ENCODE measurements at regions not wholly inside any gene's neighbourhood (a gene's known extent, or its start where the extent isn't known, plus 50 kb on each side); places are given as distances from the start of the nearest gene placed in this dataset.

DNA sequence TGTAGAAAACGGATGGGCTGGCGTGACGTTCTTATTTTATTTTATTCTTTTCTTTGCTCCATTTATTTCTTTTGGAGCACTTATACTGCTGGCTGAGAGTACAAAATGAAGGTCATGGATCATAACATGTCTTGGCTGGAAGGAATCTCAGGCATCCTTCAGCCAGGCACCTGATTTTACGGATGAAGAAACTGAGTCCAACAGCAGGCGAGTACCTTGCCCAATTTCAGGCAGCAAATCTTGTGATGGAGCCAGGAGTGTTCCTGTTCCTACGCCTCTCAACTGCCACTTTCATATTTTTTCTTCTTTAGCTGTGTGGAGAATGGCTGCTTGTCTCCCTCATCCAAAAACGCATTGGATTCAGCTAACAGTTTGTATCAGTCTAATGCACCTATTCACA, 332.1 kb upstream of the IGFBP7 start:
- peaks cover 5% of the 10 kb centered on the region for H3K9me3 Mint-ChIP-seq
- H3K27me3 Mint-ChIP-seq: no peaks in the 10 kb centered on the region
- no peak overlapping the region for H3K4me3 Mint-ChIP-seq
- no peak overlapping the region for H3K27ac Mint-ChIP-seq (ENCODE audit: low read depth)
- ATAC-seq (replicated peaks; ENCODE audit: extremely low read depth, poor library complexity, severe bottlenecking) (no peak), DNase-seq (ENCODE audit: low spot score in 2 of 2) (no peak)
- H3K36me3 Mint-ChIP-seq (ENCODE audit: insufficient read depth): no peaks in the 10 kb centered on the region
- H3K4me1 Mint-ChIP-seq: no peaks in the 10 kb centered on the region

DNA sequence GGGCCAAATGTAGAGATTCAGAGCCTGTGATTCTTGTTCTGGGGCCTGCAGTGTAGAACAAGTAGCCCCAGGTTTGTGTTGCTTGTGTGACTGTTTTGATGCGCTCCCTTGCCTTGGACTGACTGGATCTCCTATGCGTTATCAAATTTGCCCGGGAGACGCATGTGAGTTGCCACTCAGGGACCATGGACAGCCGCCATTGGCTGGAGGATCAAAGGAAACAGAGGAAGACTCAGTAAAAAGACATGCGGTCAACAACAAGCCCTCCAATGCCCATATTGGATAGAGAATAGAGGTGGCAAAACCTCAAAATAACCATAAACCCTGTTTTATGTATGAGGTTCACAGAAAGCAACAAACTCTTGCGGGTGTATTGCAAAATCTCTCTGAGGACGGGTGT, 327.5 kb upstream of the IGFBP7 start:
- peaks cover 12% of the 10 kb centered on the region for H3K9me3 Mint-ChIP-seq
- no peak for DNase-seq (ENCODE audit: low spot score in 2 of 2)
- H3K4me3 Mint-ChIP-seq: no peak overlapping the region
- no peak overlapping the region for H3K27ac Mint-ChIP-seq (ENCODE audit: low read depth)
- no peak for ATAC-seq (replicated peaks; ENCODE audit: extremely low read depth, poor library complexity, severe bottlenecking)
- H3K36me3 Mint-ChIP-seq (ENCODE audit: insufficient read depth): no peaks in the 10 kb centered on the region
- no peaks in the 10 kb centered on the region for H3K27me3 Mint-ChIP-seq
- no peaks in the 10 kb centered on the region for H3K4me1 Mint-ChIP-seq

DNA sequence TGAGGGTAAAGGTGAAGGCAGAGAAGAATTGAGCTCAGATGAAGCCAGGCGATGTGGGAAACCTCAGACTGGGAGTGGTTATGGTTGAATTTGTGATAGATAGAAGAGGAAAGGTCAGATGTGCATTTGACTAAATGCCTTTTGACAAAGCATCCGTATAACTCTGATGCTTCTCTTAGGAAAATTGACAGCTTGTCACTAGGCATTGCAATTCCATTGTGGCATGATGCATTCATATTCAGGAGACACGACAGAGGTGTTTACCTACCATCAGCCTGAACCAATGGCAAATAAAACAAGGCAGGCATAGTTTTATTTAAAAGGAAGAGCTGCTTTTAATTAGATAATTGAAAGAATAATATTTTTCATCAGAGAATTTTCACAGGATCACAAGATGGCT, 325.1 kb upstream of the IGFBP7 start:
- DNase-seq (ENCODE audit: low spot score in 2 of 2) (no peak), ATAC-seq (replicated peaks; ENCODE audit: extremely low read depth, poor library complexity, severe bottlenecking) (no peak)
- H3K27me3 Mint-ChIP-seq: no peaks in the 10 kb centered on the region
- no peak overlapping the region for H3K27ac Mint-ChIP-seq (ENCODE audit: low read depth)
- H3K9me3 Mint-ChIP-seq: peaks cover 16% of the 10 kb centered on the region
- H3K36me3 Mint-ChIP-seq (ENCODE audit: insufficient read depth): no peaks in the 10 kb centered on the region
- H3K4me3 Mint-ChIP-seq: no peak overlapping the region
- no peaks in the 10 kb centered on the region for H3K4me1 Mint-ChIP-seq

DNA sequence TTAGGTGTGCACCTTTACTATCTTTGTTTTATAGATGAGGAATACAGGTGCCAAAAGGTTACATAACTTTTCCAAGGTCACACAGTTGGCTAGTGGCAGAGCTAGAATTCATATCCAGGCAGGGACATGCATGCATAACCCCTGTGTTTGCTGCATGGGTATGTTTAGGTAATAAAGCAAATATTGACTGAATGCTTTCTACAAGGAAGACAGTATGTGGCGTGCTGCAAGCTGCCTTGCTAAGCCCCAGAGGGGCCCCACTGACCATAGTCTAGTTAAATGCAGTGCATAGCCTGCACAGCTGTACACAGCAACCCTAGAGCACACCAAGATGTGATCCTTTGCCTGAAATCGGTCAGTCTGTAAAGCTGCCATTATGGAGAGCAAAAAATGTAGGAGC, 320.5 kb upstream of the IGFBP7 start:
- no peak overlapping the region for H3K4me3 Mint-ChIP-seq

DNA sequence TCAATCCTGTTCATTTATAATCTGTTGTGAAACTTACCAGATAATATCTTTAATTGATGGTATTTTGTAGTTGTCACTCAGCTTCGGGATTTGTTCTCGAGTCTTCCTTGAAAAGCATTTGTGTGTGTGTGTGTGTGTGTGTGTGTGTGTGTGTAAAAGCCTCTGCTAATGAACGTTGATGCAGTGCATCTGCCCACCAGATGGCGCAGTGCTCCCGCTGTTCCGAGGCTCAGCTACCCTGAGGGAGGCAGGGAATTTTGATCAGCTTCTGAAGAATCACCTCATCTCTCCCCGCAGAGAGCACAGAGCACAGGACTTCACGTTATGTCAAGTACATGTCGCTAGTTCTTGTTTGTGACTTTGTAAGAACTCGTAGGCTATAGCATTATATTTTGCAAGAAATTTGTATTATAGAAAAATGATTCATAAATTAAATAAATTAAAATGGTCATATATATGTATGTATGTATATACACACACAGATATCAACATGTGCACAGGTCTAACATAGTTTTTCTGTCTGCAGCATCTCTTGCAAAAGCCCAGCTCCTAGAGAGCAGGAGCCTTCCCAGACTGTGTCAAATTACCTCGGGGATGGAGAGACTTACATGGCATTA, 316.7 kb upstream of the IGFBP7 start:
- Mint-ChIP-seq H3K9me3 (peaks cover 15% of the 10 kb centered on the region), H3K4me3 (no peak overlapping the region), H3K36me3 (ENCODE audit: insufficient read depth) (no peaks in the 10 kb centered on the region), H3K27me3 (no peaks in the 10 kb centered on the region), H3K27ac (ENCODE audit: low read depth) (no peak overlapping the region), H3K4me1 (no peaks in the 10 kb centered on the region)
- no peak for DNase-seq (ENCODE audit: low spot score in 2 of 2)
- ATAC-seq (replicated peaks; ENCODE audit: extremely low read depth, poor library complexity, severe bottlenecking): no peak

More for the DNA sequence above, 320.5 kb upstream of the IGFBP7 start:
- H3K36me3 Mint-ChIP-seq (ENCODE audit: insufficient read depth): no peaks in the 10 kb centered on the region
- no peak for DNase-seq (ENCODE audit: low spot score in 2 of 2)
- peaks cover 19% of the 10 kb centered on the region for H3K9me3 Mint-ChIP-seq
- no peak for ATAC-seq (replicated peaks; ENCODE audit: extremely low read depth, poor library complexity, severe bottlenecking)
- H3K27ac Mint-ChIP-seq (ENCODE audit: low read depth): no peak overlapping the region
- H3K27me3 Mint-ChIP-seq: no peaks in the 10 kb centered on the region
- no peaks in the 10 kb centered on the region for H3K4me1 Mint-ChIP-seq

DNA sequence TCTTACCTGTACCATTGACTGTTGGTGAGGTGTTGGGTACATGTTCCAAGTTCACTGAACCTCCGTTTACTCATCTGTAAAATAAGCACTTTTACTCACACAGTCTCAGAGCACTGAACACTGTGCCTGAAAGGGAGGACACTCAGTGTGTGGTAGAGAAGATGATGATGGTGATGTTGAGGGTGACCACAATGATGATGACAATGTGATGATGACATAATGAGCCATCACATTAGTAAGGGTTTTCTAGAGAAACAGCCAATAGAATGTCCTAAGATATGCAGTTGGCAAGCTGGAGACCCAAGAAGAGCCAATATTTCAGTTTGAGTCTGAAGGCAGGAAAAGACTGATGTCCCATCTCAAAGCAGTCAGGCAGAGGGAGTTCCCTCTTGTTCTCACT, 315.4 kb upstream of the IGFBP7 start:
- Mint-ChIP-seq H3K27ac (ENCODE audit: low read depth) (no peak overlapping the region), H3K4me1 (no peaks in the 10 kb centered on the region), H3K4me3 (no peak overlapping the region), H3K27me3 (no peaks in the 10 kb centered on the region), H3K36me3 (ENCODE audit: insufficient read depth) (no peaks in the 10 kb centered on the region), H3K9me3 (peaks cover 11% of the 10 kb centered on the region)
- ATAC-seq (replicated peaks; ENCODE audit: extremely low read depth, poor library complexity, severe bottlenecking): no peak
- no peak for DNase-seq (ENCODE audit: low spot score in 2 of 2)

DNA sequence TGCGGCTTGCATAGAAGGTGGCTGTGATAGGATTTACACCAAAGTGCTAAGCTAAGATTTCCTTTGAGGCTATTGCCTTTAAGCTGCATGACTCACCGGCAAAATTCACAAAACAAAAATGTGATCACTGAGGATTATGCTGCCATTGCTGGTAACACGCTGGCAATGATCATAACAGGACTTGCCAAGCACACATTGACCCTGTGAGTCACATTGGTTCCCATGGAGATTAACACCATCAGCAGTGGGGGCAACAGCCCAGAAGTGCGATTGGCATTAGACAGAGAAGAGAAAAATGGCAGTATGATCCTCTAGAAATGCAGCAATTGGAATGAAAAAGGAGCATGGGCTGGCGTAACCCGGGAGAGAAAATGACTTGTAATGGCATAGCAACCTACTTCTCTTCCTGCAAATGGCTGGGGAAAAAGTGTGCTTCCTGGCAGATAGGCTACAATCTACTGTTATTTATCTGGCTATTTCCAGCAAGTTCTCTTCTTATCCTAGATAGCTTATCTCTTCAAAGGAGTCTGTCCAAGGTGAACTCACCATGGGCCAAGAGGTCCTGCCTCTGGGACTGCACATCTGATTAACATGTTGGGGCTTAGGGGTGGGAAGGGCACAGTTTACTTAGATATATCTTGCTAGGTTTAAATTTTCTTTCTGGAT, 314.2 kb upstream of the IGFBP7 start:
- Mint-ChIP-seq H3K36me3 (ENCODE audit: insufficient read depth) (no peaks in the 10 kb centered on the region), H3K9me3 (peaks cover 7% of the 10 kb centered on the region), H3K4me1 (no peaks in the 10 kb centered on the region), H3K27me3 (no peaks in the 10 kb centered on the region), H3K27ac (ENCODE audit: low read depth) (no peak overlapping the region), H3K4me3 (no peak overlapping the region)
- no peak for DNase-seq (ENCODE audit: low spot score in 2 of 2)
- ATAC-seq (replicated peaks; ENCODE audit: extremely low read depth, poor library complexity, severe bottlenecking): no peak

DNA sequence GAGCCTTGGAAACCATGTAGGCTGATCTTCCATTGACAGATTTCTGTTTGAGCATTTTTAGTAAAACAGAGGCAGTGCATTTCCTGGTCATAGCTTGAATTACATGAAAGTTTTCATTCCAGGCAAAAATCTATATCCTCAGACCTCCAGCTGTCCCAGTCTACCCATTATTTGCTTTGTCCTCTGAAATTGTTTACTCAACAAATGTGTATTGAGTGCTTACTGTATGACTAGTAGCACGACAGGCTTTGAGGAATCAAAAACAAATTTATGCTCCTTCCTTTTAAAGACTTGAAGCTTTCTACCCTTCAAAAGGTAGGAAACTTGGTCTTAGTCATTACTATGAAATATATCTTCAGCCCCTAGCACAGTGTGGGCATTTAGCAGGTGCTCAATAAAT, 307.9 kb upstream of the IGFBP7 start:
- Mint-ChIP-seq H3K27me3 (no peaks in the 10 kb centered on the region), H3K36me3 (ENCODE audit: insufficient read depth) (no peaks in the 10 kb centered on the region), H3K27ac (ENCODE audit: low read depth) (no peak overlapping the region)

DNA sequence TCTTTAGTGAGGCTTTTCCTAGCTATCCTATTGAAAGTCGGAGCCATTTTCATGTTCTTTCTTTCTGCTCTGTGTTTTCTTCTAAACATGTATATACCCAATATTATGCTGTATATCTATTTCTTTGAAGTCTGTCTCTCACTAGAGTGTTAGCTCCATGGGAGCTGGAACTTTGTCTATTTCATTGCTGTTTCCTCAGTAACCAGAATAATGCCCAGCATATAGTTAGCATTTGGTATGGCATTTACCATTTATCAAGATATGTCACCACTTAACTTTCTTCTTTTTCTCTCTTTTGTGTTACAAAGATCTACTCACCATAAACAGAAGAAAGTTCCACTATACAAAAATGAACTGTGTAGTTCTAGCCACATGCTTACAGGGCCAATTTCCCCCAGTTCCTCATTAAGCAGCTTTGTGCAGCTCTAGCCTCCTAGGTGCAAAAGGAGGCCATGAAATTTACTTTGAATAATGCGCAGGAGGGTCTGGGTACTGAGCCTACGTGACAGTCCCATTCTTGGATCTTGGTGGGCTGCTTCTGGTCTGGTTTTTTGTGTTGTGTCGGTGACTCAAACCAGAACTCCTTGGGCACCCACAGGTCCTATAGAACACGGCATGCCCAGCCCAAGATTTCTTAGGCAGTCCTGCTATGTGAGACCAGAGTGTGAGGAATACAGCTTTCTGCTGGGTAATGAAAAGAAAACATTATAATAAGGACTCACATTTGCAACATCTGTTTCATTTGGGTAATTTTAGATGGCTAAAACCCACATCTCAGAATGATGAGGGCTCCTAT, 302.3 kb upstream of the IGFBP7 start:
- no peak overlapping the region for H3K27ac Mint-ChIP-seq (ENCODE audit: low read depth)
- no peaks in the 10 kb centered on the region for H3K36me3 Mint-ChIP-seq (ENCODE audit: insufficient read depth)
- H3K4me1 Mint-ChIP-seq: no peaks in the 10 kb centered on the region
- DNase-seq (ENCODE audit: low spot score in 2 of 2): no peak
- H3K9me3 Mint-ChIP-seq: no peaks in the 10 kb centered on the region
- no peak overlapping the region for H3K4me3 Mint-ChIP-seq
- ATAC-seq (replicated peaks; ENCODE audit: extremely low read depth, poor library complexity, severe bottlenecking): no peak
- no peaks in the 10 kb centered on the region for H3K27me3 Mint-ChIP-seq

More for the DNA sequence above, 307.9 kb upstream of the IGFBP7 start:
- DNase-seq (ENCODE audit: low spot score in 2 of 2): no peak
- ATAC-seq (replicated peaks; ENCODE audit: extremely low read depth, poor library complexity, severe bottlenecking): no peak
- no peak overlapping the region for H3K4me3 Mint-ChIP-seq
- no peaks in the 10 kb centered on the region for H3K9me3 Mint-ChIP-seq
- no peaks in the 10 kb centered on the region for H3K4me1 Mint-ChIP-seq

DNA sequence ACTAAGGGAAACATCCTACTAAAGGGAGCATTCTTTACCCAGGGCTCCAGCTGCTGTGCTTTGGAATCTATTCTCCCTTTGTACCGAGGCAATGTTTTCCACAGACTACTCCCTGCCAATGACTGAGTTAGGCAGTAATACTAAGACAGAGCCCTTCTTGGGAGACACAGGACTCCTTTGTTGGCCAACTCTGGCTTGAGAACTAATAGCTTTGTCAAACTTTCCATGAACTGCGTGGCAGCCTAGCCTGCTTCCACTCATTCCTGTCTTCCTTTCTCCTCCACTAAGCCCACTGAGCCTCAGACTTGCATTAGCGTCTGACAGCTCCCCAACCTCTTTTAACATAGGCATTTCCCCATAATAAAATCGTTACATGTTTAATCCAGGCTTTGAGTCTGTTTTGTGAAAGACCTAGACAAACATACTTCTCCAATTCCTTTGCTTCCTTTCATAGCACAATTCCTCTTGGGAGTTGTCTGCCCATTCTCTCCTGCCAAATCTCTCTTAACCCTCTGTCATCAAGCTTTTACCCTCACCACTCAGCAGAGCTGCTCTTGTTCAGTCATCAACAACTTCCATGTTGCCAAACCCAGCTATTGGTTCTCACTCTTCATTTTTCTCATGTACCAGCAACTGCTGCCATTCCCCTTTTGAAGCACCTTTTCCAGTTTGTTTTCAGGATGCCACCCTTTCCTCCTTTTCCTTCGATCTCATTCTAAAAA, 300.3 kb upstream of the IGFBP7 start:
- ATAC-seq (replicated peaks; ENCODE audit: extremely low read depth, poor library complexity, severe bottlenecking) (no peak), DNase-seq (ENCODE audit: low spot score in 2 of 2) (no peak)
- Mint-ChIP-seq H3K4me3 (no peak overlapping the region), H3K27me3 (no peaks in the 10 kb centered on the region), H3K36me3 (ENCODE audit: insufficient read depth) (no peaks in the 10 kb centered on the region), H3K4me1 (no peaks in the 10 kb centered on the region), H3K9me3 (no peaks in the 10 kb centered on the region), H3K27ac (ENCODE audit: low read depth) (no peak overlapping the region)

DNA sequence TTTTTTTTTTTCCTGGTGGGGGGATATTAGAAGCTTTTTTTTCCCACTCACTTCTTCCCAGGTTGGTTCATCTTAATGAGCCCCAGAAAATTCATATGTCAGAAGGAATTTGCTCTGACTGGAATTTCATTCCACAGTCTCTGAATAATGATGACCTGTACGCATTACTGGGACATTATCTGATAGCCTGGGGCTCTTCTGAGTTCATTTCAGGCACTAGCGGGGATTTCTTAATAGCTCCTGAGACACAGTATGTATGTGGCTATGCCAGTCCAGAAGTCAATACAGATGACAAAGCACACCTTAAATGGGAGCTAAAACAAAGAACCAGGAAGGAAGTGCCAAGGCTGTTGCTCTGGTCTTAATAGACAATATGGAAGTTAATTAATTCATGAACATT, 295.2 kb upstream of the IGFBP7 start:
- DNase-seq (ENCODE audit: low spot score in 2 of 2) (no peak), ATAC-seq (replicated peaks; ENCODE audit: extremely low read depth, poor library complexity, severe bottlenecking) (no peak)
- H3K27ac Mint-ChIP-seq (ENCODE audit: low read depth): no peak overlapping the region
- no peaks in the 10 kb centered on the region for H3K4me1 Mint-ChIP-seq
- H3K4me3 Mint-ChIP-seq: no peak overlapping the region
- H3K27me3 Mint-ChIP-seq: no peaks in the 10 kb centered on the region
- H3K36me3 Mint-ChIP-seq (ENCODE audit: insufficient read depth): no peaks in the 10 kb centered on the region
- peaks cover 7% of the 10 kb centered on the region for H3K9me3 Mint-ChIP-seq

DNA sequence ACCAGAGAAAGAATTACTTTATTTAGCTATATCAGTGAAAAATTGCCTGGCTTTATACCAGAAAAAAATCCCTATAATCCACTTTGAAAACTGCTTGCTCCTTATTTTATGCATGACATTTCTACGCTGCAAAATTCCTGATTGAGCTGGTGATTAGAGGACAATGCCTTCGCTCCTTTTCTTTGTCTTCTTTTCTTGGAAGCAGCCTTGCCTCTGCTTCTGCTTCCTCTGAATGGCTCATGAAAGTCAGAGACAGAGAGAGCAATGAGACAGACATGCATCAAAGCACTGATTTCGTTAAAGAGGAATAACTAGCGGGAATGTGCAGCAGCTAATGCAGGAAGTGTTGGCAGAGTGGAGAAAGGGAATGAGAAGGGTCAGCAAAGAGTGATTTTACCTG, 294.3 kb upstream of the IGFBP7 start:
- Mint-ChIP-seq H3K9me3 (peaks cover 7% of the 10 kb centered on the region), H3K27me3 (no peaks in the 10 kb centered on the region), H3K4me1 (no peaks in the 10 kb centered on the region), H3K27ac (ENCODE audit: low read depth) (no peak overlapping the region), H3K4me3 (no peak overlapping the region), H3K36me3 (ENCODE audit: insufficient read depth) (no peaks in the 10 kb centered on the region)
- DNase-seq (ENCODE audit: low spot score in 2 of 2): no peak
- ATAC-seq (replicated peaks; ENCODE audit: extremely low read depth, poor library complexity, severe bottlenecking): no peak

Data from central memory CD8-positive, alpha-beta T cell (primary cell).